A549 (cell line): ENCODE measurements at regions not wholly inside any gene's neighbourhood (a gene's known extent, or its start where the extent isn't known, plus 50 kb on each side); places are given as distances from the start of the nearest gene placed in this dataset.
A peak's percentile ranks its signal among the peaks of the same experiment; 100 is the strongest.

Source experiments
- ATAC-seq, 2 experiments: fragments of 200-7000 bp in 1 of 2; fragments of >200 bp in 1 of 2; cut with Nextera tagmentation in 1 of 2; cut with Tn5 transposase in 1 of 2; 3 replicates each; pipeline versions ENCODE4 v1.8.0 to v1.9.1; 2018 to 2020; ENCODE audit warnings: mild to moderate bottlenecking in 1 of 2, moderate library complexity in 1 of 2
- CTCF ChIA-PET: fragments of 300-600 bp; sonication (Branson Sonifier 250); formaldehyde crosslinking; extraction: SDS; loops from one replicate; lab custom pipeline; 2021; ENCODE audit warnings: antibody characterized with exemption, inconsistent platforms; lab: Yijun Ruan, JAX
- POLR2A ChIA-PET: fragments of 350-600 bp; formaldehyde crosslinking; extraction: SDS; loops from one replicate; lab custom pipeline; 2021; ENCODE audit warnings: antibody characterized with exemption, inconsistent platforms; lab: Yijun Ruan, JAX
- DNase-seq, 2 experiments: peaks; one replicate each; pipeline versions ENCODE4 v3.0.0 to v3.0.0-alpha.2; 2011 to 2016; ENCODE audit warnings: low read depth in 1 of 2, low spot score in 1 of 2
- FAIRE-seq: peaks from 2 replicates; lab custom pipeline; 2011; peaks lifted over from hg19 to GRCh38; lab: Jason Lieb, UNC
- H3K27ac ChIP-seq, 2 experiments: fragments of >200 bp; sonication (Bioruptor Twin); formaldehyde crosslinking; 3 replicates each; pipeline ENCODE4 v1.5.1; 2016 to 2017
- H3K4me1 ChIP-seq: fragments of >200 bp; sonication (Bioruptor Twin); formaldehyde crosslinking; 3 replicates; pipeline ENCODE4 v1.6.1; 2016
- H3K4me2 ChIP-seq: fragments of >200 bp; sonication (Bioruptor Twin); formaldehyde crosslinking; 3 replicates; pipeline ENCODE4 v1.6.1; 2016
- H3K4me3 ChIP-seq: fragments of >200 bp; sonication (Bioruptor Twin); formaldehyde crosslinking; 3 replicates; pipeline ENCODE4 v1.5.1; 2016
- H3K9me3 ChIP-seq: fragments of >200 bp; sonication (Bioruptor Twin); formaldehyde crosslinking; 3 replicates; pipeline ENCODE4 v1.6.1; 2016
- BHLHE40 ChIP-seq: IDR thresholded peaks from 2 replicates; pipeline ENCODE4 v1.6.1; 2012; ENCODE audit warnings: low read depth, low read length, inconsistent platforms
- CEBPB ChIP-seq, 2 experiments: fragments of >200 bp in 1 of 2; sonication (Bioruptor Twin) in 1 of 2; formaldehyde crosslinking in 1 of 2; IDR thresholded peaks; 2 replicates each; pipeline ENCODE4 v1.6.1; 2012 to 2016
- CHD2 ChIP-seq: fragments of 150-350 bp; IDR thresholded peaks from 2 replicates; pipeline ENCODE4 v1.6.1; 2014; ENCODE audit warnings: low read length; ENCODE audit not compliant: partially characterized antibody
- CHD4 ChIP-seq: fragments of 200-600 bp; sonication (generic); IDR thresholded peaks from 2 replicates; pipeline ENCODE4 v1.6.1; 2016; ENCODE audit warnings: antibody characterized with exemption, mild to moderate bottlenecking, borderline replicate concordance
- EHMT2 ChIP-seq: fragments of 200-600 bp; sonication (generic); IDR thresholded peaks from 2 replicates; pipeline ENCODE4 v1.6.1; 2016; ENCODE audit warnings: antibody characterized with exemption, low read depth, mild to moderate bottlenecking, moderate library complexity
- FOSL2 ChIP-seq, 2 experiments: fragments of 450-650 bp in 1 of 2; fragments of >200 bp in 1 of 2; sonication (Bioruptor Twin) in 1 of 2; formaldehyde crosslinking; IDR thresholded peaks; 2 replicates each; pipeline versions ENCODE4 v1.5.0 to v1.6.1; 2016 to 2020; ENCODE audit warnings: mild to moderate bottlenecking in 1 of 2, moderate library complexity in 1 of 2
- FOXS1 ChIP-seq: fragments of 250-450 bp; sonication (Bioruptor Pico); IDR thresholded peaks from 2 replicates; pipeline ENCODE4 v1.5.0; 2020; ENCODE audit warnings: mild to moderate bottlenecking, moderate library complexity
- HES2 ChIP-seq: fragments of >200 bp; sonication (Bioruptor Twin); formaldehyde crosslinking; IDR thresholded peaks from 2 replicates; pipeline ENCODE4 v1.6.1; 2016
- HOXB13 ChIP-seq: fragments of 250-450 bp; sonication (Bioruptor Pico); IDR thresholded peaks from 2 replicates; pipeline ENCODE4 v1.5.0; 2020; ENCODE audit warnings: low read depth, mild to moderate bottlenecking, moderate library complexity
- HOXB5 ChIP-seq: fragments of 250-450 bp; sonication (Bioruptor Pico); IDR thresholded peaks from 2 replicates; pipeline ENCODE4 v1.5.0; 2020; ENCODE audit warnings: mild to moderate bottlenecking, moderate library complexity
- MAFK ChIP-seq: fragments of 450-650 bp; IDR thresholded peaks from 2 replicates; pipeline ENCODE4 v1.6.1; 2014; ENCODE audit not compliant: partially characterized antibody
- PHF8 ChIP-seq: fragments of 200-600 bp; sonication (generic); IDR thresholded peaks from 2 replicates; pipeline ENCODE4 v1.6.1; 2016; ENCODE audit warnings: low read depth, mild to moderate bottlenecking, antibody characterized with exemption, moderate library complexity, borderline replicate concordance
- POLR2A ChIP-seq: IDR thresholded peaks from 2 replicates; pipeline ENCODE4 v1.6.1; 2012; ENCODE audit warnings: mild to moderate bottlenecking, low read length
- RAD21 ChIP-seq, 2 experiments: fragments of >200 bp in 1 of 2; sonication (Bioruptor Twin) in 1 of 2; formaldehyde crosslinking in 1 of 2; IDR thresholded peaks in 1 of 2; conservative IDR thresholded peaks in 1 of 2; 2 replicates in 1 of 2; 3 replicates in 1 of 2; pipeline ENCODE4 v1.6.1; 2012 to 2018; ENCODE audit warnings: inconsistent platforms in 1 of 2
- RARB ChIP-seq: fragments of 250-450 bp; sonication (Bioruptor Pico); IDR thresholded peaks from 2 replicates; pipeline ENCODE4 v1.8.0; 2021; ENCODE audit warnings: mild to moderate bottlenecking, moderate library complexity
- RFX5 ChIP-seq: fragments of 450-650 bp; IDR thresholded peaks from 2 replicates; pipeline ENCODE4 v1.7.1; 2014; ENCODE audit warnings: antibody characterized with exemption, mild to moderate bottlenecking, moderate library complexity
- RNF2 ChIP-seq: fragments of 200-600 bp; sonication (generic); IDR thresholded peaks from 2 replicates; pipeline ENCODE4 v1.6.1; 2016; ENCODE audit warnings: low read depth, mild to moderate bottlenecking, antibody characterized with exemption, moderate library complexity, borderline replicate concordance
- TFCP2L1 ChIP-seq: fragments of 250-450 bp; sonication (Bioruptor Pico); IDR thresholded peaks from 2 replicates; pipeline ENCODE4 v1.5.0; 2021; ENCODE audit warnings: mild to moderate bottlenecking
- TP53 ChIP-seq: fragments of 250-450 bp; sonication (Bioruptor Pico); IDR thresholded peaks from 2 replicates; pipeline ENCODE4 v1.5.0; 2021; ENCODE audit warnings: mild to moderate bottlenecking, moderate library complexity
- ZFP36 ChIP-seq: fragments of 450-650 bp; IDR thresholded peaks from 2 replicates; pipeline ENCODE4 v1.6.1; 2014; ENCODE audit warnings: borderline replicate concordance; ENCODE audit not compliant: partially characterized antibody
- ZNF302 ChIP-seq: fragments of 250-450 bp; sonication (Bioruptor Pico); IDR thresholded peaks from 2 replicates; pipeline ENCODE4 v1.9.0; 2021; ENCODE audit warnings: inconsistent platforms, mild to moderate bottlenecking, moderate library complexity
- ZSCAN20 ChIP-seq: fragments of 250-450 bp; sonication (Bioruptor Pico); IDR thresholded peaks from 2 replicates; pipeline ENCODE4 v1.8.0; 2022; ENCODE audit warnings: mild to moderate bottlenecking, moderate library complexity
- WGBS: methylation state at CpG from one replicate; pipeline ENCODE4 v1.1.6; 2017; ENCODE audit errors: missing lambda C conversion rate; 5-methylcytosine and 5-hydroxymethylcytosine counted together
- TF ChIP-seq, protein P1 (sequence below): fragments of >200 bp; sonication (Bioruptor Twin); formaldehyde crosslinking; IDR thresholded peaks from 3 replicates; pipeline ENCODE4 v1.5.1; 2016
- TF ChIP-seq, protein P2 (sequence below): IDR thresholded peaks from 2 replicates; pipeline ENCODE4 v1.6.1; 2012

- WGBS, result 64% methylated on average over 6 of the region's 6 CpGs
- ChIA-PET CTCF (interaction anchor here (0.6 kb wide), 1 partner anchor 124 kb away, joined by 4 read pairs; no protein-coding TSS in a partner anchor), POLR2A (no interaction called here)
- Histone ChIP-seq H3K4me3 (no peak overlapping the region), H3K4me2 (no peak overlapping the region), H3K27ac (no peak overlapping the region), H3K9me3 (no peaks in the 10 kb centered on the region), H3K4me1 (no peaks in the 10 kb centered on the region)
- DNase-seq (no peak), ATAC-seq (no peak), FAIRE-seq (no peak)
- no peak for TF ChIP-seq CHD4
- TF ChIP-seq BHLHE40, result no peak
- TF ChIP-seq HOXB13 (CRISPR knock-in tag), result no peak
- TF ChIP-seq HOXB5, result no peak
- no peak for TF ChIP-seq PHF8
- no peak for TF ChIP-seq RNF2
- TF ChIP-seq FOSL2 (IDR thresholded peaks at IDR 0.05), result no peak
- no peak for TF ChIP-seq FOSL2 (CRISPR knock-in tag; IDR thresholded peaks at IDR 0.05)
- TF ChIP-seq CEBPB (IDR thresholded peaks at IDR 0.05), result no peak
- TF ChIP-seq MAFK, result no peak
These were observed 113.4 kb downstream of the MTNR1B start for GRCh38 chr11:93082900-93083299.

GRCh38 chr11:93084727-93085505 lies 112.9 kb downstream of the SLC36A4 start:
- no peak for ATAC-seq
- WGBS, result 93% methylated on average over 2 of the region's 2 CpGs

GRCh38 chr11:93089474-93090102 lies 108.2 kb downstream of the SLC36A4 start:
- 73% methylated on average over 5 of the region's 5 CpGs for WGBS
- Histone ChIP-seq H3K9me3 (0 out of 3 replicates have a peak, but pooled peaks cover 2% of the 10 kb centered on the region), H3K4me1 (no peaks in the 10 kb centered on the region), H3K4me3 (no peak overlapping the region), H3K4me2 (no peak overlapping the region), H3K27ac (no peak overlapping the region)
- peak; percentile 74 to 86 for ATAC-seq
- CTCF ChIA-PET, result interaction anchor here (1.0 kb wide), 1 partner anchor 30 kb away, joined by 3 read pairs; no protein-coding TSS in a partner anchor
- DNase-seq, result peak; percentile 1 to 43
- FAIRE-seq, result no peak
- POLR2A ChIA-PET, result no interaction called here
- TF ChIP-seq ZNF302 (CRISPR knock-in tag) (no peak), MAFK (peak; percentile 87), ZSCAN20 (no peak), TP53 (no peak), RAD21 (conservative IDR thresholded peaks at IDR 0.05 in 1 of 2, IDR thresholded peaks at IDR 0.05 in 1 of 2) (peak; percentile 21 to 33; a peak in 2 of 5 replicates), ZFP36 (no peak), RFX5 (no peak), FOXS1 (CRISPR knock-in tag) (no peak), CHD2 (no peak)
- TF ChIP-seq, protein P1, sequence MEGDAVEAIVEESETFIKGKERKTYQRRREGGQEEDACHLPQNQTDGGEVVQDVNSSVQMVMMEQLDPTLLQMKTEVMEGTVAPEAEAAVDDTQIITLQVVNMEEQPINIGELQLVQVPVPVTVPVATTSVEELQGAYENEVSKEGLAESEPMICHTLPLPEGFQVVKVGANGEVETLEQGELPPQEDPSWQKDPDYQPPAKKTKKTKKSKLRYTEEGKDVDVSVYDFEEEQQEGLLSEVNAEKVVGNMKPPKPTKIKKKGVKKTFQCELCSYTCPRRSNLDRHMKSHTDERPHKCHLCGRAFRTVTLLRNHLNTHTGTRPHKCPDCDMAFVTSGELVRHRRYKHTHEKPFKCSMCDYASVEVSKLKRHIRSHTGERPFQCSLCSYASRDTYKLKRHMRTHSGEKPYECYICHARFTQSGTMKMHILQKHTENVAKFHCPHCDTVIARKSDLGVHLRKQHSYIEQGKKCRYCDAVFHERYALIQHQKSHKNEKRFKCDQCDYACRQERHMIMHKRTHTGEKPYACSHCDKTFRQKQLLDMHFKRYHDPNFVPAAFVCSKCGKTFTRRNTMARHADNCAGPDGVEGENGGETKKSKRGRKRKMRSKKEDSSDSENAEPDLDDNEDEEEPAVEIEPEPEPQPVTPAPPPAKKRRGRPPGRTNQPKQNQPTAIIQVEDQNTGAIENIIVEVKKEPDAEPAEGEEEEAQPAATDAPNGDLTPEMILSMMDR, result peak; percentile 32

More at GRCh38 chr11:93084727-93085505, 112.9 kb downstream of the SLC36A4 start:
- DNase-seq, result no peak
- Histone ChIP-seq H3K27ac (no peak overlapping the region), H3K4me3 (no peak overlapping the region), H3K4me2 (no peak overlapping the region), H3K4me1 (no peaks in the 10 kb centered on the region), H3K9me3 (no peaks in the 10 kb centered on the region)
- TF ChIP-seq HES2 (no peak), TFCP2L1 (CRISPR knock-in tag) (no peak), HOXB13 (CRISPR knock-in tag) (no peak), RARB (CRISPR knock-in tag) (no peak), EHMT2 (no peak), POLR2A (no peak)
- TF ChIP-seq, protein P2, sequence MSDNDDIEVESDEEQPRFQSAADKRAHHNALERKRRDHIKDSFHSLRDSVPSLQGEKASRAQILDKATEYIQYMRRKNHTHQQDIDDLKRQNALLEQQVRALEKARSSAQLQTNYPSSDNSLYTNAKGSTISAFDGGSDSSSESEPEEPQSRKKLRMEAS, result no peak
- CTCF ChIA-PET, result interaction anchor here (1.4 to 1.7 kb wide), 2 partner anchors 141 to 143 kb away, joined by 3 to 5 read pairs; no protein-coding TSS in a partner anchor
- FAIRE-seq, result no peak
- POLR2A ChIA-PET, result interaction anchor here (0.7 kb wide), 1 partner anchor 577 kb away, joined by 5 read pairs; the partner anchor contains the start of gene CEP295
